Liver (tissue), 8 donors: ENCODE measurements at regions not wholly inside any gene's neighbourhood (a gene's known extent, or its start where the extent isn't known, plus 50 kb on each side); places are given as distances from the start of the nearest gene placed in this dataset.
A peak's percentile ranks its signal among the peaks of the same experiment; 100 is the strongest.

Experiments used
- DNase-seq: peaks from one replicate; pipeline ENCODE4 v3.0.0-alpha.2; 2017; ENCODE audit warnings: low spot score
- H3K27ac ChIP-seq, 2 donors: one replicate each; pipeline ENCODE4 v1.7.0; 2013; ENCODE audit warnings: inconsistent platforms in 2 of 2, low read length in 2 of 2, control low read depth in 1 of 2, low read depth in 1 of 2, mild to moderate bottlenecking in 1 of 2
- H3K27me3 ChIP-seq, 4 donors: one replicate each; pipeline versions ENCODE4 v1.6.1 to v1.7.0; 2013; ENCODE audit warnings: low read length in 3 of 4, inconsistent platforms in 1 of 4, mild to moderate bottlenecking in 1 of 4, moderate library complexity in 1 of 4; ENCODE audit not compliant: control insufficient read depth in 4 of 4, insufficient read depth in 4 of 4
- H3K36me3 ChIP-seq, 4 donors: one replicate each; pipeline versions ENCODE4 v1.6.1 to v1.7.0; 2013; ENCODE audit warnings: low read length in 3 of 4, mild to moderate bottlenecking in 3 of 4, low read depth in 1 of 4, moderate library complexity in 1 of 4; ENCODE audit not compliant: control insufficient read depth in 4 of 4, insufficient read depth in 3 of 4
- H3K4me1 ChIP-seq, 4 donors: one replicate each; pipeline versions ENCODE4 v1.6.1 to v1.7.0; 2013; ENCODE audit warnings: low read length in 3 of 4, mild to moderate bottlenecking in 3 of 4, moderate library complexity in 1 of 4; ENCODE audit not compliant: control insufficient read depth in 4 of 4, insufficient read depth in 4 of 4
- H3K4me3 ChIP-seq, 3 donors: one replicate each; pipeline versions ENCODE4 v1.6.1 to v1.7.0; 2013; ENCODE audit warnings: low read length in 3 of 3, control low read depth in 1 of 3, low read depth in 1 of 3, mild to moderate bottlenecking in 1 of 3
- H3K9ac ChIP-seq, 2 donors: one replicate each; pipeline ENCODE4 v1.7.0; 2013; ENCODE audit warnings: low read length in 2 of 2, mild to moderate bottlenecking in 2 of 2, moderate library complexity in 2 of 2, control low read depth in 1 of 2, low read depth in 1 of 2
- H3K9me3 ChIP-seq, 4 donors: one replicate each; pipeline versions ENCODE4 v1.6.1 to v1.7.0; 2013; ENCODE audit warnings: low read length in 3 of 4; ENCODE audit not compliant: control insufficient read depth in 4 of 4
- EGR1 ChIP-seq, 2 donors: IDR thresholded peaks; 2 replicates each; pipeline ENCODE4 v1.6.1; 2016 to 2018; ENCODE audit warnings: antibody characterized with exemption in 2 of 2, low read depth in 2 of 2
- FOXA1 ChIP-seq: IDR thresholded peaks from 2 replicates; pipeline ENCODE4 v1.6.1; 2016; ENCODE audit warnings: antibody characterized with exemption
- FOXA2 ChIP-seq: IDR thresholded peaks from 2 replicates; pipeline ENCODE4 v1.6.1; 2016; ENCODE audit warnings: antibody characterized with exemption
- GABPA ChIP-seq, 2 donors: IDR thresholded peaks in 1 of 2; conservative IDR thresholded peaks in 1 of 2; 2 replicates each; pipeline ENCODE4 v1.6.1; 2016; ENCODE audit warnings: antibody characterized with exemption in 2 of 2, mild to moderate bottlenecking in 1 of 2, moderate library complexity in 1 of 2
- HNF4G ChIP-seq: IDR thresholded peaks from 2 replicates; pipeline ENCODE4 v1.6.1; 2016; ENCODE audit warnings: antibody characterized with exemption
- NR2F2 ChIP-seq: IDR thresholded peaks from 2 replicates; pipeline ENCODE4 v1.6.1; 2016; ENCODE audit warnings: antibody characterized with exemption
- RAD21 ChIP-seq, 2 donors: IDR thresholded peaks; 2 replicates each; pipeline ENCODE4 v1.6.1; 2016; ENCODE audit warnings: antibody characterized with exemption in 2 of 2, mild to moderate bottlenecking in 2 of 2
- RXRA ChIP-seq, 2 donors: IDR thresholded peaks; 2 replicates each; pipeline ENCODE4 v1.6.1; 2017 to 2018; ENCODE audit warnings: antibody characterized with exemption in 2 of 2, mild to moderate bottlenecking in 1 of 2
- SP1 ChIP-seq: IDR thresholded peaks from 2 replicates; pipeline ENCODE4 v1.6.1; 2018; ENCODE audit warnings: antibody characterized with exemption, mild to moderate bottlenecking
- TAF1 ChIP-seq: conservative IDR thresholded peaks from 2 replicates; pipeline ENCODE4 v1.6.1; 2016; ENCODE audit warnings: antibody characterized with exemption, mild to moderate bottlenecking
- YY1 ChIP-seq: IDR thresholded peaks from 2 replicates; pipeline ENCODE4 v1.6.1; 2016; ENCODE audit warnings: antibody characterized with exemption, mild to moderate bottlenecking
- WGBS: extraction: QIAGEN DNeasy Blood & Tissue Kit; methylation state at CpG from one replicate; pipeline ENCODE4 v1.1.7; 2013; 5-methylcytosine and 5-hydroxymethylcytosine counted together
- TF ChIP-seq, protein P1 (sequence below): IDR thresholded peaks from 2 replicates; pipeline ENCODE4 v1.6.1; 2016; ENCODE audit warnings: antibody characterized with exemption
- TF ChIP-seq, protein P2 (sequence below): IDR thresholded peaks from 2 replicates; pipeline ENCODE4 v1.6.1; 2016; ENCODE audit warnings: antibody characterized with exemption
- TF ChIP-seq, protein P3 (sequence below): IDR thresholded peaks from 2 replicates; pipeline ENCODE4 v1.6.1; 2016; ENCODE audit warnings: antibody characterized with exemption, mild to moderate bottlenecking
- TF ChIP-seq, protein P4 (sequence below): IDR thresholded peaks from 2 replicates; pipeline ENCODE4 v1.6.1; 2016; ENCODE audit warnings: antibody characterized with exemption
- TF ChIP-seq, protein P5 (sequence below): fragments of 150-350 bp; IDR thresholded peaks from 2 replicates; pipeline ENCODE4 v1.5.1; 2017; ENCODE audit warnings: improper control_type of control experiment, low read depth, low read length; ENCODE audit not compliant: missing input control
- donor health status: healthy.
- donor health status: healthy.
- donor health status: healthy.
- donor health status: healthy.
- donor health status: healthy.

DNA sequence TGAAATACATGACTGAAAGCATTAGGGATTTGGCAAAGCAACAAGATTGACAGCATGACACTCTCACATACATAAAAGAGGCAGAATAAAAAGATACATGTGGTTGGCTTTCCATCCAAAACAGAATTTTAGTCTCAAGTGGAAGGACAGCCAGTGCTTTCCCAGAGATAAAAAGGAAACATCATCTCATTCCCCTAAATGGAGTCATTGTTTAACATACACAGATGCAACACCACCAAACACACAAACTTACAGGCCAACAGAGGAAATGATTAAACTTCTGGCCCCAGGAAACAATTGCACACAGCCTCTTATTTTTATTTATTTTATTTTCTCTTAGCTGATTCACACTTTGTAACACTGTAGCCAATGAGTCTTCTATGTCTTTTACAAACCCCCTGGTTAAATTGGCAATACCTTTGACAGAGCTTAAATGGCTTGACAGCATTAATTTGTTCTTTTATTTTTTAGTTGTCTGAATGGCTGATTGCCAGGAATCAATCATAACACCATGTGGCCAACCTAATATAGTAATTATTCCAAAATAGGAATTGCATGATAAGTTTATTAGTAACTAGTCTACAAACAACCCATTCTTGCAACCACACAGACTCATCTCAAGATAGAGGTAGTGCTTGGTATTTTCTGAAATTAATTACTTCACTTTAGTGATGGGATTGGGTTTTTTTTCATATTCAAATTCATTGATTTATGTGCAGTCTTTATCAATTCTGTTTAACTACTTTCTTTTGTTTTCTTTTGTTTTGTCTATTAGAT, 190.5 kb downstream of the RND3 start (continued):
- TF ChIP-seq, protein P1, sequence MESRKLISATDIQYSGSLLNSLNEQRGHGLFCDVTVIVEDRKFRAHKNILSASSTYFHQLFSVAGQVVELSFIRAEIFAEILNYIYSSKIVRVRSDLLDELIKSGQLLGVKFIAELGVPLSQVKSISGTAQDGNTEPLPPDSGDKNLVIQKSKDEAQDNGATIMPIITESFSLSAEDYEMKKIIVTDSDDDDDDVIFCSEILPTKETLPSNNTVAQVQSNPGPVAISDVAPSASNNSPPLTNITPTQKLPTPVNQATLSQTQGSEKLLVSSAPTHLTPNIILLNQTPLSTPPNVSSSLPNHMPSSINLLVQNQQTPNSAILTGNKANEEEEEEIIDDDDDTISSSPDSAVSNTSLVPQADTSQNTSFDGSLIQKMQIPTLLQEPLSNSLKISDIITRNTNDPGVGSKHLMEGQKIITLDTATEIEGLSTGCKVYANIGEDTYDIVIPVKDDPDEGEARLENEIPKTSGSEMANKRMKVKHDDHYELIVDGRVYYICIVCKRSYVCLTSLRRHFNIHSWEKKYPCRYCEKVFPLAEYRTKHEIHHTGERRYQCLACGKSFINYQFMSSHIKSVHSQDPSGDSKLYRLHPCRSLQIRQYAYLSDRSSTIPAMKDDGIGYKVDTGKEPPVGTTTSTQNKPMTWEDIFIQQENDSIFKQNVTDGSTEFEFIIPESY, result peak; percentile 31
- no peak for TF ChIP-seq NR2F2
- peak in 1 of 2 donors; percentile 24 for TF ChIP-seq GABPA (IDR thresholded peaks at IDR 0.05 in 1 of 2, conservative IDR thresholded peaks at IDR 0.05 in 1 of 2)
- TF ChIP-seq, protein P2, sequence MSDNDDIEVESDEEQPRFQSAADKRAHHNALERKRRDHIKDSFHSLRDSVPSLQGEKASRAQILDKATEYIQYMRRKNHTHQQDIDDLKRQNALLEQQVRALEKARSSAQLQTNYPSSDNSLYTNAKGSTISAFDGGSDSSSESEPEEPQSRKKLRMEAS, result peak; percentile 61

DNA sequence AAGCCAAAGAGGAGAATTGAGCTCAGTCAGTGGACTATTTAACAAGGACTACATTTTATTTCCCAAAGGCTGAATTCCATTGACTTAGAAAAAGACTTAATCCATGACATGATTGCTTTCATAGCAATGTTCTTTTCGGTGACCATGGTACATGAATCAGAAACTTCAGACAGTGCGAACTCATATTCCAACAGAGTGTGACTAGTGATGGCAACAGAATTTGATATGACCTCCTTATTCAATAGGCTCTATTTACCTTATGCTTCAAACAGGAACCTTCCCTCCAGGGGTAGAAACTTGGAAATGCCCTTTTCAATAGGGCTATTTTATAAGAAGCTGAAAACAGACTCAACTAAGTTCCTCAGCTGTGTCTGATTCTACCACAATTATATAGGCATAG, 191.9 kb downstream of the RND3 start:
- Histone ChIP-seq H3K9ac (no peak overlapping the region), H3K4me1 (peaks cover 0 to 6% (median 1%) of the 10 kb centered on the region in 4 donors), H3K9me3 (no peaks in the 10 kb centered on the region), H3K36me3 (no peaks in the 10 kb centered on the region), H3K4me3 (no peak overlapping the region), H3K27ac (no peak overlapping the region), H3K27me3 (no peaks in the 10 kb centered on the region)
- WGBS, result 95% methylated on average over 2 of the region's 2 CpGs
- no peak for DNase-seq
- TF ChIP-seq FOXA1 (no peak), EGR1 (IDR thresholded peaks at IDR 0.05; ENCODE audit: low read depth in 2 of 2) (no peak), FOXA2 (no peak), HNF4G (no peak), RXRA (IDR thresholded peaks at IDR 0.05) (no peak), YY1 (no peak), TAF1 (no peak), RAD21 (IDR thresholded peaks at IDR 0.05) (no peak), SP1 (no peak)
- TF ChIP-seq, protein P3, sequence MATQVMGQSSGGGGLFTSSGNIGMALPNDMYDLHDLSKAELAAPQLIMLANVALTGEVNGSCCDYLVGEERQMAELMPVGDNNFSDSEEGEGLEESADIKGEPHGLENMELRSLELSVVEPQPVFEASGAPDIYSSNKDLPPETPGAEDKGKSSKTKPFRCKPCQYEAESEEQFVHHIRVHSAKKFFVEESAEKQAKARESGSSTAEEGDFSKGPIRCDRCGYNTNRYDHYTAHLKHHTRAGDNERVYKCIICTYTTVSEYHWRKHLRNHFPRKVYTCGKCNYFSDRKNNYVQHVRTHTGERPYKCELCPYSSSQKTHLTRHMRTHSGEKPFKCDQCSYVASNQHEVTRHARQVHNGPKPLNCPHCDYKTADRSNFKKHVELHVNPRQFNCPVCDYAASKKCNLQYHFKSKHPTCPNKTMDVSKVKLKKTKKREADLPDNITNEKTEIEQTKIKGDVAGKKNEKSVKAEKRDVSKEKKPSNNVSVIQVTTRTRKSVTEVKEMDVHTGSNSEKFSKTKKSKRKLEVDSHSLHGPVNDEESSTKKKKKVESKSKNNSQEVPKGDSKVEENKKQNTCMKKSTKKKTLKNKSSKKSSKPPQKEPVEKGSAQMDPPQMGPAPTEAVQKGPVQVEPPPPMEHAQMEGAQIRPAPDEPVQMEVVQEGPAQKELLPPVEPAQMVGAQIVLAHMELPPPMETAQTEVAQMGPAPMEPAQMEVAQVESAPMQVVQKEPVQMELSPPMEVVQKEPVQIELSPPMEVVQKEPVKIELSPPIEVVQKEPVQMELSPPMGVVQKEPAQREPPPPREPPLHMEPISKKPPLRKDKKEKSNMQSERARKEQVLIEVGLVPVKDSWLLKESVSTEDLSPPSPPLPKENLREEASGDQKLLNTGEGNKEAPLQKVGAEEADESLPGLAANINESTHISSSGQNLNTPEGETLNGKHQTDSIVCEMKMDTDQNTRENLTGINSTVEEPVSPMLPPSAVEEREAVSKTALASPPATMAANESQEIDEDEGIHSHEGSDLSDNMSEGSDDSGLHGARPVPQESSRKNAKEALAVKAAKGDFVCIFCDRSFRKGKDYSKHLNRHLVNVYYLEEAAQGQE, result no peak
- TF ChIP-seq, protein P4, sequence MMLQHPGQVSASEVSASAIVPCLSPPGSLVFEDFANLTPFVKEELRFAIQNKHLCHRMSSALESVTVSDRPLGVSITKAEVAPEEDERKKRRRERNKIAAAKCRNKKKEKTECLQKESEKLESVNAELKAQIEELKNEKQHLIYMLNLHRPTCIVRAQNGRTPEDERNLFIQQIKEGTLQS, result no peak
- TF ChIP-seq, protein P1, result no peak
- TF ChIP-seq, protein P5, sequence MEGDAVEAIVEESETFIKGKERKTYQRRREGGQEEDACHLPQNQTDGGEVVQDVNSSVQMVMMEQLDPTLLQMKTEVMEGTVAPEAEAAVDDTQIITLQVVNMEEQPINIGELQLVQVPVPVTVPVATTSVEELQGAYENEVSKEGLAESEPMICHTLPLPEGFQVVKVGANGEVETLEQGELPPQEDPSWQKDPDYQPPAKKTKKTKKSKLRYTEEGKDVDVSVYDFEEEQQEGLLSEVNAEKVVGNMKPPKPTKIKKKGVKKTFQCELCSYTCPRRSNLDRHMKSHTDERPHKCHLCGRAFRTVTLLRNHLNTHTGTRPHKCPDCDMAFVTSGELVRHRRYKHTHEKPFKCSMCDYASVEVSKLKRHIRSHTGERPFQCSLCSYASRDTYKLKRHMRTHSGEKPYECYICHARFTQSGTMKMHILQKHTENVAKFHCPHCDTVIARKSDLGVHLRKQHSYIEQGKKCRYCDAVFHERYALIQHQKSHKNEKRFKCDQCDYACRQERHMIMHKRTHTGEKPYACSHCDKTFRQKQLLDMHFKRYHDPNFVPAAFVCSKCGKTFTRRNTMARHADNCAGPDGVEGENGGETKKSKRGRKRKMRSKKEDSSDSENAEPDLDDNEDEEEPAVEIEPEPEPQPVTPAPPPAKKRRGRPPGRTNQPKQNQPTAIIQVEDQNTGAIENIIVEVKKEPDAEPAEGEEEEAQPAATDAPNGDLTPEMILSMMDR, result no peak
